Osteoblast (primary cell): ENCODE measurements at regions not wholly inside any gene's neighbourhood (a gene's known extent, or its start where the extent isn't known, plus 50 kb on each side); places are given as distances from the start of the nearest gene placed in this dataset.

Experiments
- DNase-seq: peaks from one replicate; pipeline ENCODE4 v3.0.0; 2011; ENCODE audit warnings: low spot score, mixed read lengths; ENCODE audit not compliant: insufficient read length; ENCODE audit errors: missing footprints
- H2AFZ ChIP-seq: 2 replicates; pipeline ENCODE4 v1.6.0; 2011; ENCODE audit warnings: mild to moderate bottlenecking, low read length
- H3K27ac ChIP-seq: 2 replicates; pipeline ENCODE4 v1.5.1; 2011; ENCODE audit warnings: mild to moderate bottlenecking, low read depth, low read length, moderate library complexity
- H3K27me3 ChIP-seq: 2 replicates; pipeline ENCODE4 v1.6.0; 2012; ENCODE audit warnings: mild to moderate bottlenecking, control low read depth, inconsistent platforms, low read length, moderate library complexity; ENCODE audit not compliant: insufficient read depth
- H3K36me3 ChIP-seq: 2 replicates; pipeline ENCODE4 v1.5.1; 2011; ENCODE audit warnings: mild to moderate bottlenecking, low read length, control low read depth, moderate library complexity; ENCODE audit not compliant: insufficient read depth
- H3K4me1 ChIP-seq: 2 replicates; pipeline ENCODE4 v1.5.1; 2011; ENCODE audit warnings: mild to moderate bottlenecking, low read length, control low read depth, moderate library complexity; ENCODE audit not compliant: insufficient read depth
- H3K4me2 ChIP-seq: 2 replicates; pipeline ENCODE4 v1.6.0; 2011; ENCODE audit warnings: mild to moderate bottlenecking, low read length; ENCODE audit not compliant: insufficient read depth
- H3K4me3 ChIP-seq: fragments of 200-600 bp; sonication (generic); 3 replicates; pipeline ENCODE4 v1.5.1; 2012; ENCODE audit warnings: mild to moderate bottlenecking, low read length, inconsistent platforms; ENCODE audit not compliant: insufficient read depth
- H3K79me2 ChIP-seq: 2 replicates; pipeline ENCODE4 v1.6.0; 2012; ENCODE audit warnings: mild to moderate bottlenecking, low read length, control low read depth, inconsistent platforms; ENCODE audit not compliant: insufficient read depth
- H3K9me3 ChIP-seq: 2 replicates; pipeline ENCODE4 v1.5.1; 2011; ENCODE audit warnings: low read depth, low read length, control low read depth
- H4K20me1 ChIP-seq: 2 replicates; pipeline ENCODE4 v1.6.0; 2012; ENCODE audit warnings: mild to moderate bottlenecking, low read length, control low read depth; ENCODE audit not compliant: insufficient read depth
- CTCF ChIP-seq: IDR thresholded peaks from 2 replicates; pipeline ENCODE4 v1.5.1; 2011; ENCODE audit warnings: mild to moderate bottlenecking, low read depth, low read length, moderate library complexity; ENCODE audit errors: extremely low read depth

GRCh38 chr18:75344161-75344560, 83.3 kb downstream of the SMIM21 start:
- Histone ChIP-seq H3K79me2 (no peaks in the 10 kb centered on the region), H3K4me2 (no peak overlapping the region), H3K36me3 (no peaks in the 10 kb centered on the region), H4K20me1 (no peaks in the 10 kb centered on the region), H3K4me3 (no peak overlapping the region), H3K27me3 (peaks cover 4% of the 10 kb centered on the region), H2AFZ (no peak overlapping the region), H3K4me1 (no peaks in the 10 kb centered on the region), H3K9me3 (no peaks in the 10 kb centered on the region), H3K27ac (no peak overlapping the region)
- DNase-seq: no peak
- TF ChIP-seq CTCF: no peak

- Histone ChIP-seq H4K20me1 (no peaks in the 10 kb centered on the region), H3K27me3 (peaks cover 4% of the 10 kb centered on the region)
- no peak for TF ChIP-seq CTCF
These were observed 84.1 kb downstream of the SMIM21 start for GRCh38 chr18:75343389-75343788.

GRCh38 chr18:75341897-75342296, 85.6 kb downstream of the SMIM21 start:
- H3K27me3 ChIP-seq: peaks cover 4% of the 10 kb centered on the region
- TF ChIP-seq CTCF: no peak
- no peak for DNase-seq
- no peaks in the 10 kb centered on the region for H4K20me1 ChIP-seq
- no peaks in the 10 kb centered on the region for H3K36me3 ChIP-seq
- no peak overlapping the region for H2AFZ ChIP-seq
- H3K4me3 ChIP-seq: no peak overlapping the region
- no peak overlapping the region for H3K27ac ChIP-seq
- no peak overlapping the region for H3K4me2 ChIP-seq
- H3K9me3 ChIP-seq: no peaks in the 10 kb centered on the region
- H3K4me1 ChIP-seq: no peaks in the 10 kb centered on the region
- no peaks in the 10 kb centered on the region for H3K79me2 ChIP-seq

More at GRCh38 chr18:75343389-75343788, 84.1 kb downstream of the SMIM21 start:
- H3K4me2 ChIP-seq: no peak overlapping the region
- no peak overlapping the region for H2AFZ ChIP-seq
- H3K4me3 ChIP-seq: no peak overlapping the region
- DNase-seq: no peak
- no peaks in the 10 kb centered on the region for H3K36me3 ChIP-seq
- H3K79me2 ChIP-seq: no peaks in the 10 kb centered on the region
- no peaks in the 10 kb centered on the region for H3K4me1 ChIP-seq
- no peaks in the 10 kb centered on the region for H3K9me3 ChIP-seq
- no peak overlapping the region for H3K27ac ChIP-seq

GRCh38 chr18:75341267-75341666, 86.2 kb downstream of the SMIM21 start:
- Histone ChIP-seq H3K4me3 (no peak overlapping the region), H2AFZ (no peak overlapping the region), H3K27ac (no peak overlapping the region), H3K4me2 (no peak overlapping the region), H3K4me1 (no peaks in the 10 kb centered on the region), H3K36me3 (no peaks in the 10 kb centered on the region), H3K27me3 (peaks cover 4% of the 10 kb centered on the region), H3K79me2 (no peaks in the 10 kb centered on the region), H3K9me3 (no peaks in the 10 kb centered on the region), H4K20me1 (no peaks in the 10 kb centered on the region)
- no peak for TF ChIP-seq CTCF
- DNase-seq: no peak
